Caki2 (cell line): ENCODE measurements at regions not wholly inside any gene's neighbourhood (a gene's known extent, or its start where the extent isn't known, plus 50 kb on each side); places are given as distances from the start of the nearest gene placed in this dataset.
A peak's percentile ranks its signal among the peaks of the same experiment; 100 is the strongest.

Source experiments
- DNase-seq: peaks from one replicate; pipeline ENCODE4 v3.0.0-alpha.2; 2015; ENCODE audit warnings: low read depth
- in situ Hi-C: cut with HindIII; loops from 2 replicates; pipeline ENCODE4 v1.10.0; 2016; ENCODE audit warnings: low sequenced_read_pairs, low pct_unique_long_range_greater_than_20kb, mixed read lengths

DNA sequence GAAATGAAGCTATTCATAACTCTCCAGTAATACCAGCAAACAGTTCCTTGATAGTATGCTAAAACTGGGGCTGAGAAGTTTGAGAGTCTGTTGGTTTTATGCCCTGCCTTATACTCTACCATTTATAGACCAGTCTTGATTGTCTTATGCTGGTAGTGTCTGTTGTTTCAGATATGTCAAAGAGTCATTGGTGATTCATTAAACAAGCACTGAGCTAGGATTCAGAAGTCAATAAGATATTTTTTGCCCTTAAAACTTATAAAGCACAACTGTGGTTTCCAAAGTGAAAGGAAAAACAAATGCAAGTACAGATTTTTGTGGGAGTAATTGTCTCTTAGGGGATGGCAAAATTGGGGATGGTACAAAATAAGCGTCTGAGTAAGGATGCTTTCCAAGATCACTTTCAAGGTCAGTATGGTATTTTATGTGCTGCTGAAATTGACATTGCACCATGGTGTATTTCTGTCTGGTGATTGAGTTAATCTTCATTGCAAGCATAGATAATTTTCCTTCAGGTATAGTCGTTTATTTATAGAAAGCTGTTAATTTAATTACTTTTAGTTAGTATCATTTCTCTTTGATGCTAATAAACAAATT is 289.5 kb upstream of the E2F7 start:
- DNase-seq = no peak
- in situ Hi-C loops = no loop called here

- no peak for DNase-seq
- in situ Hi-C loops = no loop called here
Measured at GRCh38 chr12:77352946-77353345, 287.6 kb upstream of the E2F7 start.

GRCh38 chr12:77351860-77352259 is 286.5 kb upstream of the E2F7 start:
- DNase-seq = no peak
- in situ Hi-C loops = no loop called here

DNA sequence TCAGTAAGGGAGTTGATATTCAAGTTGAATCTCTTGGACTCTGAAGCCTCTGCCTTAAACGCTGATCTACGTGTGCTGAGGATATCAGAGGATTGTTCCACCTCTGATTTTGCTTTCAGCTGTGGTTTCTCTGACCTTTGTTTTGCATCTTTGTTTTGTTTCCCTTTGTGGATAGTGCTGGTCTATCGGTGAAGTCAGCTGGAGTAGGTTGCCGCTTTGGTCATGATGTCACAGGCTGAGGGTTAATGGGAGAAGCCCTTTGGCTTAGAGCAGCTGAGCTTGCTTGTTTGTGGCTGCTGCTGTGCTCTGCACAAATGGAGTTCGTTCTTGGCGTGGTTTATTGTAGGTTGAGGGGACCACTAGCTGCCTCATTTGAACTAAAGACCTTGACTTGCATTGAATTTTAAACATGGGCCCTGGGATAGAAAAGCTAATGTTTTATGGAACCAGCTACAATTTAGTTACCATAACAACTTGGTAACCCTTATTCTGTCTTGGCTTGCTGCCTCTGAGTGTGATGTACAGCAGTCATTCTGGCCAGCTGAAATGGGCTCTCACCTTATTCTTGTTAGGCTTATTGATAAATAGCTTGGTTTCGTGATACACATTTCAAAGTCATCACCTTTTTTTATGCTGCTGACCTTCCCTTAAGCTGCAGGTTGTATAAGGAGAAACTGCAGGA is 284.5 kb upstream of the E2F7 start:
- in situ Hi-C loops = no loop called here
- DNase-seq = no peak

GRCh38 chr12:77347017-77347416 is 281.6 kb upstream of the E2F7 start:
- no peak for DNase-seq

DNA sequence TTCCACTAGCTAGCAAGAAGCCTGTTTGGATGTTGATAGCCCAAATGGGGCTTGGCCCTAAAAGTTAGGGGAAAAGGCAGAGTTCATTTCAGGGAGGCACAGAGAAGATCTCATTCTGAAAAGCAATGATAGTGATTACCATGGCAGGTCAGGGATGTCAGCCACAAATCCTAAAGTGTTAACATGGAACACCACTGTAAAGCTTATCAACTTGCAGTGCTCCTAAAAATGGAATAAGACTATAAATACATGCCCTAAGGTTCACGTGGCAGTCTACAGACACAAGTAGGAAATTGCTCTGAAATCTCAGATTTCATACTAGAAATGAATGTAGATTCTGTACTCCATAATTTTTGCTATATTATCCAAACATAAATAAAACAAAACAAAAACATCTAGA is 280.0 kb upstream of the E2F7 start:
- DNase-seq = no peak
- in situ Hi-C loops = no loop called here

More at GRCh38 chr12:77347017-77347416, 281.6 kb upstream of the E2F7 start:
- in situ Hi-C loops = no loop called here

- DNase-seq = no peak
- in situ Hi-C loops = no loop called here
Measured at GRCh38 chr12:77344651-77345050, 279.3 kb upstream of the E2F7 start.

GRCh38 chr12:77343291-77343690 is 277.9 kb upstream of the E2F7 start:
- in situ Hi-C loops = no loop called here
- no peak for DNase-seq

DNA sequence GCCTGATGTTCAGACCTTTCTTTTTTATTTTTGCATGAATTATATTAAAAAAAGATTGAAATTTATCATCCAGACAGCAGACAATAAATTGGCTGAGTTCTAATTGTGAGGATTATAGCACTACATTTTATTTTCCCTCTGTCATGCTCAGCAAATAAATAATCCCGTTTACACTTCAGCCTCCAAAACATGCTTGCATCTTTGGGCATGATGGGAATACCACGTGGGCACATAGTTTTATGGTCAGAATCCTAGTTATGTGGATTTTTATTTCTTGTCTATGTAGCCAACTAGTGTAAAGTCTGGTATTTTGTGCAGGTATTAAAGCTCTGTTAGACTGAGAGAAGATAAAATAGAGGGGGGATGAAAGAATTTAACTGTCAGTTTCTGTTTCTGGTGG is 276.9 kb upstream of the E2F7 start:
- no peak for DNase-seq
- in situ Hi-C loops = no loop called here

GRCh38 chr12:77339610-77340009 is 274.2 kb upstream of the E2F7 start:
- in situ Hi-C loops = no loop called here
- DNase-seq = no peak

DNA sequence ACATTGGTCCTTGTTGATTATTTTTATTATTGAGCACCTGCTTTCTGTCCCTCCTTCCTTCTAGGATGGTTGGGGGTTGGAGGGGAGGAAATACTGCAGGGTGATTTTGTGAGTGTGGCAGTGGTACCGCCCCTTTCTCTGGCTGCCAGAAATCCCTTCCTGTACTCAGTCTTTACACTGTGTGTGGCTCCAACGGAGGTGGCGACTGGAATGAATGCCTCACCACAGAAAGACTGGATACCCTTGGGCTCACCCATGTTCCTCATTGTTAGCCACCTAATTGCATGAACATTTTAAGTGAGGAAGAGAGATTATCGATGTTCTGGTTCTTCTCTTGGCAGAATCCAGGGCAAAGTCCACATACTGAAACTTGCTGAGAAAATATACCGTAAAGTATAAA is 272.0 kb upstream of the E2F7 start:
- DNase-seq = no peak
- in situ Hi-C loops = no loop called here

DNA sequence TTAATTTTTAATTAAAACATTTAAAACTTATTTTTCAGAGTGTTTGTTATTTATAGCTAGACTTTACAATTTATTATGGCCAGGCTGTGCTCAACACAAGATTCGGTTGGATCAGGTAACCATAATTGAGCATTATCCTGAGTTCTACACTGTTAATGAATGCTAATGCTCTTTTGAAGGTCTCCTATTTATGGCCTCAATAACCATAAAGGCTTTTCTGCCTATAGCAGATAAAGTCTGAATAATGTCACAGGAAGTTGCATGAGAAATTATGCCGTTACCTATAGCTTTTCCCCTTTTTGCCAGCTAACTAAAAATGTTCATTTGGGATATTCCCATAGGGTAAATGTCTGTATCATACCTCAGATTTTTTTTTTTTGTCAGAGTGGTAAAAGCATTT is 269.4 kb upstream of the E2F7 start:
- DNase-seq = no peak
- in situ Hi-C loops = no loop called here

GRCh38 chr12:77328326-77328725 is 263.0 kb upstream of the E2F7 start:
- in situ Hi-C loops = no loop called here
- no peak for DNase-seq

DNA sequence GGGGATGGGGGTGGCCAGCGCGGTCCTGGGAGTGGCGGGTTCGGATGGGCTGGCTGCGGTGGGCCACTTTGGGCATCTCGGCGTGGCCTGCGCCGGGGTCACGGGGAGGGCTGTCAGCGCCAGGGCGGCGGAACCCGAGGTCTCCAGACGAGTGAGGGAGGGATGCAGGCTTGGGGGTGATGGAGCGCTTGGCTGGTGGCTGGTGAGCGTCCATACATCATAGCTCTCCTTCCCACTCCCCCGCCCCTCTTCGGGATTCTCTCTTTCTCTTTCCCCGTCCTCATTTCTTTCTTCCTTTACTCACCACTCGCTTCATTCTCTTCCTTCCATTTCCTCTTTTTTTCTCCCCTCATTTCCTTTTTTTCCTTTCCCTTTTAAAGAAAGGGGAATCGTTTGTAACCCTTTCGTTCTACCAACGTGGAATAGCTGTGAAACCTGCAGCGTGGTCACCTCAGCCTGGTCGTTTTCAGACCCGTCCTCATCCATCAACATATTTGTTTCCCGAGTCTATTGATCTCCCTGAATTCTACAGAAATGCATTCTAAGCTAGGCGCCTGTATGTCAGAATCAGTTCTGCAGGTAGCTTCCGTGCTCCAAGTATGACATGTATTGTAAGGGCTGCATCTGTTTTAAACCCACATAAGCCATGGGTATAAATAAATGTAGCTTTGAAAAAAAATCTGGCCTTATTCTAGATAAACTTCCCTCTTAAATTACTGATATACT is 260.3 kb upstream of the E2F7 start:
- in situ Hi-C loops = no loop called here
- DNase-seq = no peak

DNA sequence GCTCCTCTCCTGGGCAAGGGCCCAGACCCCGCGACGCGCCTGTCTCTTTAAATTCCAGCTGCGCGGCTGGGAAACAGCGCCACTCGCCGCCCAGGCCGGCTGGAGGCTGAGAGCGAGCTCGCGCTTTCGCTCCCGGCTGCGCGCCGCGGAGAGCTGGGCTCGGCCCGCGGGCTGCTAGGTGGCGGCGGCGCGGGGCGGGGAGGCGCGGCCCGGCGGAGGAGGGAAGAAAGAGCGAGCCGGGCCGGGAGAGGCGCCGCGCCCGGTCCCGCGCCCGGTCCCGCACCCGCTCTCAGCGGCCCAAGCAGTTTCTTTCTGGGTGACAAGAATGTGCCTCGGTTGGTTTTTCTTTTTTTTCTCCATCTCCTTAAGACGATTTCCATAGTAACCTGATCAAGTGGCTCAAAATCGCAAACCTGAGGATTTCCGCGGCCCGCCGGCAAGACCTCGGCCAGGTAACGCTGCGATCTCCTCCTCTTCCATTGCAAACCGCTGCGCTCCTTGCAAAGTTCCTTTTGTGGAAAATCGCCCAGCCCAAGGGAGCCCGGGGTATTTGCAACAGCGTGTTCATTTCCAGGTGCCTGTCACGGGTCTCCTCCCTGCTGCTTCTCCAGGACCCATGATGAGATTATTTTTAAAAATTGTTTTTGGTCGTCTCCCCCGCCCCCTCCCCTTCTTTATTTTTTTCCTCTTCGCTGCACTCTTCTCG is 259.5 kb upstream of the E2F7 start:
- DNase-seq = peak; percentile 75
- in situ Hi-C loops = no loop called here

GRCh38 chr12:77324416-77324762 is 259.0 kb upstream of the E2F7 start:
- in situ Hi-C loops = no loop called here
- DNase-seq = no peak

DNA sequence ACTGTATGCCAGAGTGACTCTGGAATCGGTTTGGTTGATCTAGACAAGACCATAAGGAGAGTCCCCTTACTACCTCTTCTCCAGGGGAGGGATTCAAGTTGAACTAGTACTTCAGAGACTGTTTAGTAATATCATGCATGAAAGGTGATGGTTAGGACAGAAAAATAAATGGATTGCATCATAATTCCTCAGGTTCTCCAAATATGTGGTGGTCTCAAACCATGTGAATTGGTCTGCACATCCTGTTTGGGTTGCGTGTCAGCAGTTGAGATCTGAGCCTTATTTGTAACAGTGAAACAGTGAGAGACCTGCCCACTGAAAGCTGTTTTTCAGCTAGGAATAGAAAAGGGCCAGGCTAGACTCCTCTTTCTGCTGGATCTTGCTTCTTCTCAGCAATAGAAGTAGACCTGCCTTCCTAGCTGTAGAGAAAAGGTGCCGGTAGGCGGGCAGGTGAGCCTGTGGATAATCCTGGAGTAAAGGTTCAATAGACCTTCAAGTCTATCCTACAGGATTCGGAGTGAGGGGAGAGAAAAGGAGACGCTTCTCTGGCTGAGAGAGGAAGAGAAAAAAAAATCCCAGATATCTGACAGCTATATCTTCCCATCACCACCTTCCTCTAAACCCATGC is 258.5 kb upstream of the E2F7 start:
- no peak for DNase-seq
- in situ Hi-C loops = no loop called here

DNA sequence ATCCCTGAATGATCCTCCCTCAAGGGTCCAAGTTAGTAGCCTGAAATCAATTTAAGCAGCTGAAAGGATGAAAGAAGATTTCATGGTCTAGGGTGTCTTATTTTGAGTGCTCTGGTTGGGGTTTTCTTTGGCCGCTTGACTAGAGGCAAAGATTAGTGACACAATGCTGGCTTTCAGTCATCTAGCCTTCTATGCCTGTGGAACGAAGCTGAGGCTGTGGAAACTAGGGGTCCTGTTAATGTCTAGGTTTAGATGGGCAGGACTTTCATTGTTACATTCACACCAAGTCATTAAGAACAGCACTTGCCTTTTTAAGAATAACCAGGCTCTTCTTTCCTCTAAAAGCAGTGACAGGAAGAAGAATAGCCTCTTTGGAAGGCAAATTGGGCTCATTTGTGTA is 253.8 kb upstream of the E2F7 start:
- in situ Hi-C loops = no loop called here
- no peak for DNase-seq

GRCh38 chr12:77315407-77315806 is 250.0 kb upstream of the E2F7 start:
- no peak for DNase-seq
- in situ Hi-C loops = no loop called here
